Activated CD8-positive, alpha-beta memory T cell treated with anti-CD3 and anti-CD28 coated beads, Interleukin-2, amount 50 U/mL, for 24 hours (primary cell): ENCODE measurements at regions not wholly inside any gene's neighbourhood (a gene's known extent, or its start where the extent isn't known, plus 50 kb on each side); places are given as distances from the start of the nearest gene placed in this dataset.

Source experiments
- DNase-seq: peaks from one replicate; pipeline ENCODE4 v3.0.0-alpha.2; 2020; ENCODE audit errors: extremely low read depth

DNA sequence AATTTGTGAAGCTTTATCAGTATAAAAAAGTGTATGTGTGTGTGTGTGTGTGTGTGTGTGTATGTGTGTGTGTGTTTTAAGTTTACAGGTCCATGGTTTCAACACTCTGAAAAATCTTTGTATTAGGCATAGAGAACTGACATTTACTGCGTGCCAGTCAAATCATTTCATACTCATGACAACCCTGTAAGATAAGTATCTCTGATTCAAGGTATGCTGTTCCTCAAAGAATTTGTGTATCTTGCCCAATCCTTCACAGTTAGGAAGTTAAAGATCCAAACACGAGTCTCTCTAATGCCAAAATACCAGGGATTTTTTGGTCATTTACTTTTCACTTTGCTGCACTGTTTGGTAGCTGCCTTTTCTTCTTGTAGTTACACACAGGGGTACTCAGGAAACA, 1121.3 kb upstream of the AUTS2 start:
- no peak for DNase-seq

DNA sequence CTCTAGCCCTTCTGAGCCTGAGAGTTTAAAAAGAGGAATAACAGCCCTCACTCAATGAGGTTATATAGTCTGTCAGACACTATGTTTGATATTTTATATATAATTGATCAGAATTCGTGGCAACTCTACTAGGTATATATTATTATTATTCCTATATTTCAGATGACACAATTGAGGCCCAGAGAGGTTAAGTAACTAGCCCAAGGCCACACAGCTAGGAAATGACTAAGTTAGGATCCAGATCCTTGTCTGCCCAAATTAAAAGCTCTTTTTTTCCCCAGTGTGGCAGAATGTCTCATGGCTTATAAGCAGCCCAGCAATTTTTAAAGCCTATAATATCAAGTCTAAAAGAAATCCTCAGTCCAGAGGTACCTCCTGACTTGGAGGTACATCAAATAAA, 1119.9 kb upstream of the AUTS2 start:
- DNase-seq, result no peak

DNA sequence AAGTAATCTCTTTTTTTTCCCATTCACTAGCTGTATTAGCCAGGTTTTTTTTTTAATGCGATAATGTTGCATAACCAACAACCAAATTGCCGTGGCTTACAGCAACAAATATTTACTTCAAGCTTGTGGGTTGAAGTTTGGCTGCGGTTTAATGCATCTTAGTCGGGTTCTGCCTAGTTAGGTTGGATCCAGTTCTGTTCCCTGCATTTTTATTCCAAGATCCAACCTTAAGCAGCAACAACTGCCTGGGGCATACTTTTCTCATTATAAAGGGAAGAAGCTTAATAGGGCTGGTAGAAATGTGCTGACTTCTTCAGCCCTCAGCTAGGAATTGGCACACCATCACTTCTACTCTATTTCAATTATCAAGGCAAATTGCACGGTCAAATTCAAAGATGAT, 1115.5 kb upstream of the AUTS2 start:
- DNase-seq, result no peak

DNA sequence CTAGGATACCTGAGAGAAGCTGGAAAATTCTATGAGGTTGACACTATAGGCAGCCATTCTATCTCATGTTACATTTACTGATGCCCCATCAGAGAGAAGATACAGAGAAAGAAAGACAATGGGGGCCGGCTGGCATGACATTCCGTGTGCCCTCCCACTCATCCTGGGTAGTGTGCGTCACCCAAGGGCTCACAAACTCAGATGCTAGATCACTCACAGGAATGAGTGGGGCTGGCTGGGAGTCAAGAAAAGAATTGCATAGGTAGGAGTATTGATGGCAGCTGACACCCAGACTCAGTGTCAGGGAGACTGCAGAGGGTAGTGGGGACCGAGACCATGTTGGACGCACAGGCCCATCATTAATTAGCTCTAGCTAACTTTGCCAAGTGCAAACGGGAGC, 1113.5 kb upstream of the AUTS2 start:
- no peak for DNase-seq

DNA sequence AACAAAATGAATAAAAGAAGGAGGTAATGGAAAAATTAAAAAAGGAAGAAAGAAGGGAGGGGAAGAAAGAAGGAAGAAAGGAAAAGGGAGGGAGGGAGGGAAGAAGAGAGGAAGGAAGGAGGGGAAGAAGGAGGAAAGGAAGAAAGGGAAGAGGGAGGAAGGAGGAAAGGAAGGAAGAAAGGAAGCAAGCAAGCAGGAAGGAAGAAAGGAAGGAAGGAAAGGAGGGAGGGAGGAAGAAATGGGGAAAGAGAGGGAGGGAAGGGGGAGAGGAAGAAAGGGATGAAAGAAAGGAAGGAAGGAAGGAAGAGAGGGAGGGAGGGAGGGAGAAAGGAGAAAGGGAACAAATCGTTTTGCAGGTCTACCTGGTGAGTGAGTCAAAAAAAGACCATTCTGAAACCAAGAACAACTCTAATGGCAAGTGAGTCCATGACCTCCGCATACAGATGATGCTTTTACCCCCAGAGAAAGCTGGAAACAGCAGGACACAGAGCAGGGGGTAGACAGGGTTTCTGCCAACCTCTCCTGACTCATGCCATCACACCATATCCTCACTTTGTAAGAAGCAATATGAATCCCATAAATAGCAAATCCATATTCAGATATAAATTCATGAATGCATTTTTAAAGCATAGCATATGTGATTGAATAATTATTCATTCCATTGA, 1112.9 kb upstream of the AUTS2 start:
- DNase-seq, result no peak

DNA sequence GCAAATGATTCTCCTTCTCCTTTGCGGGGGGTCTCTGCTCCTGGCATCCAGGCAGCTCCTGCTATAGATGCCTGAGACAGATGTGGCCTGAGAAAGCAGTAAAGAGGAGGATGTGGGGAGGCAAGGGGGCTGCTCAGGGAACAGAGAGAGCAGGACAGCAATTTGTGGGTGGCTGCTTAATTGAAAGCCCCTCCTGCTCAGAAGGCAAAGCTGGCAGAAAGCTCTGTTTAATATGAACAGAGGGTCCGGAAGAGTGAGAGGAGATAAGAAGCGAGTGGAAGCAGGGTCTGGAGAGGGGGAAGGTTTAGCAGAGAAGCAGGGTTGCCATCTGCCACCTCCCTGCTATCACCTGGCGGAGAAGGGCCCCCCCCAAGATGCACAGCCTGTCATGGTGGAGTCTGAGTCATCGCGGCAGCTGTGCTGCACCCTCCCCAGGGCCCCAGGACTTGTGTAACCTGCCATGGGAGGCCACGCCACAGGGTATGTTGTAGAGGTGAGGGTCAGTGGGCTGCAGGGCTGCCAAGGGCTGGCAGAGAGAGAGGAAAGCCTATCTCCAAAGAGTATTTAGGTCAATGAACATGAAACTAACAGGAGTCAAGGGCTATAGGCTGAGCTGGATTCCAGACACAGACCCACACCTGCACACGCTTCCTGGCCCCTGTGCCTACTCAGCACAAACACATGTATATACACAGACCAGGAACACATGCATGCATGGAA, 1109.8 kb upstream of the AUTS2 start:
- no peak for DNase-seq

DNA sequence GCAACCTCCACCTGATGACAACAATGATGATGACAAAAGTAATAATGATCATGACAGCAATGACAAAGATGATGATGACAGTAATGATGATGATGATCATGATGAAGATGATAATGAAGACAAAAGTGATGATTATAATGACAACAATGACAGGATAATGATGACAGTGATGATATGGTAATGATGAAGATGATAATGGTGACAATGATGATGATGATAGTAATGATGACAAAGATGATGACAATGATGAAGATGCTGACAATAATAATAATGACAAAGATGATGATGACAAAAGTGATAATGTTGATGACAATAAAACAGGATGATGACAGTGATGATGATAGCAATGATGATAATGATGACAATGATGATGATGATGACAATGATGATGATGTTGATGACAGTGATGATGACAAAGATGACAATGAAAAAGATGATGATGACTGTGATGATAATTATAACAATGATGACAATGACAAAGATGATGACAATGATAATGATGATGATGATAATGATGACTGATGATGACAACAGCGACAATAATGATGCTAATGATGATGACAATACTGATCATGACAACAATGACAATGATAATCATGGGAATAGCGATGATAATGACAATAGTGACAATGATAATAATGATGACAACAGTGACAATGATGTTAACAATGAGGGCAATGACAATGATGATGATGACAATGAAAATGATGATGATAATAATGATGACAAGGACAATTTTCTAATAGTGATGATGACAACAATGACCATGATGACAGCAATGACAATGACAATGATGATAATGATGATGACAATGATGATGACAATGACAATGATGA, 1106.5 kb upstream of the AUTS2 start:
- no peak for DNase-seq

DNA sequence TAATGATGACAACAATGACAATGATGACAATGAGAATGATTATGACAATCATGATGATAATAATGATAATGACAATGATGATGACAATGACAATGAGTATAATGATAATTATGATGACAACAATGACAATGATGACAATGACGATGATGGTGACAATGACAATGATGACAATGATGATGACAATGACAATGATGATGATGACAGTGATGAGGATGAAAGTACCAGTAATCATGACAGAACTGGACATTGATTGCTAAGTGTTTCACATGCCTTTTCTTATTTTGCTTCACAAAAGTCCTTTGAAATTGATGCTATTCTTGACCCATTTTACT, 1106.0 kb upstream of the AUTS2 start:
- DNase-seq, result no peak

DNA sequence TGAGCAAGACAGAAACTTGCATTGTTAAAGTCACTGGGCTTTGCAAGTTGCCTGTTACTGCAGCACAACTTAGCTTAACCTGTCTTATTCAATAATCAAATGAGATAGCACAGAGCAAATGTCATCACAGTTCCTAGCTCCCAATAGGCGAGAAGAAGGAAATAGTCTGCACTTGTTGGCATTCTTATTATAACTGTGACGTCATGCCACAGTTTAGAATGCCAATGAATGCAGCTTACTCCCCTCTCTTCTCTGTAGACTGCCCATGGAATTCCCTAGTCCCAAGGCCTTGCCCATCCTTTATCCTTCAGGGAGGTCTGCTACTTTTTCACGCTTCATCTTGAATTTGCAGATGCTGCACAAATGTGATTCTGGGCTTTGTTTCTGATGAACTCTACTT, 1094.9 kb upstream of the AUTS2 start:
- no peak for DNase-seq

DNA sequence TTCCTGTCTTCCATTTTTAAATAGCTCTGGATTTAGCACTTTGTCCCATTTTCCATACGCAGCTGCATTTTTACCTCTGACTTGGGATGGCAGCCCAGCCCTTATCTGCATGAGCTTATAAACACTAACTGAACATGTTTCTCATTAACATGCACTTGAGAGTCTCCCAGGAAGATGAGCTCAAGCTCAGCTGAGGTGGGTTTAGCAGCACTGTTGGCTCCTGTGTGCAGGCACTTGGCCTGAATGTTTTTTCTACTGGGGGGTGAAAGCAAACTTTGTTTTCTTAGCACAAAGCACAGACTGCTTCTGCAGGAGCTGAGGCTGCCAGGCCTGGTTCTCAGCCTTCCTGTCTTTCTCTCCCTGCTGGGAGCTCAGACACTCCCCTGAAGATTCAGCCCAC, 1093.6 kb upstream of the AUTS2 start:
- DNase-seq, result no peak

DNA sequence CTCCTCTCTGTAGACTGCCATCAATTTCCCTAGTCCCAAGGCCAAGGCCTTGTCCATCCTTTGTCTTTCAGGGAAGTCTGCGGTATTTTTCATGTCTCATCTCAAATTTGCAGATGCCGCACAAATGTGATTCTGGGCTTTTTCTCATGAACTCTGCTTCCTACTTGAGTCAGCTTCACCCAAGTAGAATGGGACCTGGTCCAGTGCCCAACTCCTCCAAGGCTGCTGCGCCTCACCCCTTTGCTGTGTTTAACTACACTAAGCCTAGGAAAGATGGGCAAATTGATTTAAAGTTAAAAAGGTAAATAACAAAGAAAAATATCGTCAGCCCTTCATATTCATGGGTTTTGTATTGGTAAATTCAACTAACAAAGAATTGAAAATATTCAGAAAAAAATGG, 1092.6 kb upstream of the AUTS2 start:
- DNase-seq, result no peak

DNA sequence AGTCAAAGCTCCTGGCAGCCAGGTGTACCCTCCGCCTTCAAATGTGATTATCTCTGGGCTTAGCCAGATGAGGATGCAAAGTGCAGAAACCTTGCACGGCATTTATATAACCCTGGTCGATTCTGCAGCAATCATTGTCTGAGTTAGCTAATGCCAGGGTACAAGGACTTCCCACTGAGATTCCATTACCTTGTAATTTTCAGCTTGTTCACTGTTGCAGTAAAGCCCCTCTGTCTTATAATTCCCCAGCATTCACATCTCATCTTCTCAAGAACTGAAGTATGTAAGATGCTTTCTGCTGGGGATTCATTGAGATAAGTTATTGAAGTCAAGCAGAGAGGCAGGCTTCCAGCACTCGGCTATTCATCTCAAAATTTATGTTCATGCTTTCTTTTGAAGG, 1090.6 kb upstream of the AUTS2 start:
- no peak for DNase-seq

DNA sequence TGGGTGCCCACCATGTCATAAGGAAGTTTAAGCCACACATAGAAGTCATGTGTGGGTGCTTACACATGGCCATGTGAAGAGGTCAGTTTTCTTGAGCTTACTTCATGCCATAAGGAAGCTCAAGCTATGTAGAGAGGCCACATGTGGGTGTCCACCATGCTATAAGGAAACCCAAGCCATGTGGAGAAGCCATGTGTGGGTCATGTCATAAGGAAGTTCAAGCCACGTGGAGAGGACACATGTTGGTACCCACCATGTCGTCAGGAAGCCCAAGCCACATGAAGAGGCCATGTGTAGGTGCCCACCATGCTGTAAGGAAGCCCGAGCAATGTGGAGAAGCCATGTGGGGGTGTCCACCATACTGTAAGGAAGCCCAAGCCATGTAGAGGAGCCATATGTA, 1089.2 kb upstream of the AUTS2 start:
- DNase-seq, result no peak

DNA sequence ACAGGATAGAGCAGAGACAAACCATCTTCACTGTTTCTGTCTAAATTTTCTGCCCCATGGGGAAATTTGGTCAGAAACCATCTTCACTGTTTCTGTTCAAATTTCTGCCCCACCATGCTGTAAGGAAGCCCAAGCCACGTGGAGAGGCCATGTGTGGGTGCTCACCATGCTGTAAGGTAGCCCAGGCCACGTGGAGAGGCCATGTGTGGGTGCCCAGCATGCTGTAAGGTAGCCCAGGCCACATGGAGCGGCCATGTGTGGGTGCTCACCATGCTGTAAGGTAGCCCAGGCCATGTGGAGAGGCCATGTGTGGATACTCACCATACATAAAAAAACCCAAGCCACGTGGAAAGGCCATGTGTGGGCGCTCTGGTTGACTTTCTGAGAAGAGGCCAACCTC, 1088.7 kb upstream of the AUTS2 start:
- DNase-seq, result no peak

DNA sequence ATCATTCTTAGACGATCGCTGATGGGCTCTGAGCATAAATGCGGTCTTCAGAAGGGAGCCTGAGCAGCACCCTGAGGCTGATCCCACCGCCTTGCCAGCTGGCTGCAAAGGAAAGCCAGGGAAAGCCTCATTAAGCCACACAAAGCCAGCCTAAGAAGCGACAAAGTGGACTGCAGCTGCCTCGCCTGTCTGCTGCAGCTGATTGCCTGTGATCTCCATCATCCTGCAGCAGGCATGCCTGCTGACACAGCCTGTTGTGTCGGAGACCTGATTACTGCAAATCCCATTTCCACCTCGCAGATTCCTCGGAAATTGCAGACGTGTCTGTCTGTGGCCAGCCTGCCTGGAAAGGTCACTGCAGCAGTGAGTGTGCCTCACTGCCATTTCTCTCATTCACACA, 1087.0 kb upstream of the AUTS2 start:
- DNase-seq, result no peak

DNA sequence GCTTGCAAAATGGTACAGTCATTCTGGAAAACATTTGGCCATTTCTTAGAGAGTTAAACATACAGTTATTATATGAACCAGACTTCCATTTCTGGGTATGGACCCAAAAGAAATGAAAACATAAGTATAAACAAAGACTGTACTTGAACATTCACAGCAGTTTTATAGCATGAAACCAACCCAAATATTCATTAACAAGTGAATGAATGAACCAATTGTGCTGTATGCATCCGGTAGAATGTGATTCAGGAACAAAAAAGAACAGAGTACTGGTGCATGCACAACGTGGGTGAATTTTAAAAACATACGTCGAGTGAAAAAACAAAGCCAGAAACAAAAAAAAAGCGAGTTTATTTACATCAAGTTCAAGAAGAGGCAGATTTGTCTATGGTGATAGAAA, 1085.8 kb upstream of the AUTS2 start:
- DNase-seq, result no peak

DNA sequence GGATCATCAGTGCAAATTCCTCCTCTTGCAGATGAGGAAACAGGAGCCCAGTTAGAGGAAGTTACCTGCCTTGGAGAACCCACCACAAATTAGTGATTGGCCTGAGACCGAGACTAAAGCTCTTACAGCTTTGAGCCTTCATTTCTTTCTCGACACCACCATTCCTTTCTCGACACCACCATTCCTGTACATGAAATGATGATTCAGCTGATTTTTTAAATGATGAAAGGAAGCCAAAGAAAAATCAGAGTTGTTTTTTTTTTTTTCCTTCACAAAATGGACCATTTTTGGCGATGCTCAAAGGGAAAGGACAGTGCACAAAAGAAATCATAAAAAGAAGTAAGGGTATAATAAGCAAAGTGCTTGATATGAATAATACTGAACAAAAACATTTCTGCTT, 1080.2 kb upstream of the AUTS2 start:
- DNase-seq, result no peak

DNA sequence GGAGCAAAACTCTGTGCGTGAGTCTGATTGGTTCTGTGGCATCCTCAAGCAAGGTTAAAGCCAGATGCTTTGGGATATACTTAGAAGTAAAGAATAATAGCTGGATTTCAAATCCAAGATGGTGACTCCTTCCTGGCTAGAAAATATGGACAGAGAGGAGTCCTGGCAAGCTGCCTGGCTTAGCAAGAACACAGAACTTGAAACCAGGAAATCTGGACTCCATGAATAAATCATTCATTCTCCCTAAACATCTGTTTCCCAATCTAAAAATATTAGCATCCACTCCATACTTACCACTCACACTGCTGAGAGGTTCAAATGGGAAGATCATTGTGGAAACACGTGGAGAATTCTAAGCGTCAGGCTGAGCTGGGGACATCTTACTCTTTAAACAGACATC, 1074.1 kb upstream of the AUTS2 start:
- DNase-seq, result no peak

DNA sequence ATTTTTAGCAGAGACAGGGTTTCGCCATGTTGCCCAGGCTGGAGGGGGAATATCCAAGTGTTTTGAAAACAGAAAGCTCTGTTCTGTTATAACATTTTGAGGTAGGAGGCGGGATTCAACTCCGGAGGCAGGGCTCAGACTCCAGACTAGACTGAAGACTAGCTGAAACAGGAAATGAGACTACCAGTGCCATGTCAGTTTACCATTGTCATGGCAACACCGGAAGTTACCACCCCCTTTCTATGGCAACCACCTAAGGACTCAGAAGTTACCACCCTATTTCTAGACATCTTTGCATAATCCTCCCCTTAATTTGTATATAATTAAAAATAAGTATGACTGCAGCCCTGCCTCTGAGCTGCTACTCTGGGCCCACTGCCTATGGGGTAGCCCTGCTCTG, 1069.1 kb upstream of the AUTS2 start:
- no peak for DNase-seq

DNA sequence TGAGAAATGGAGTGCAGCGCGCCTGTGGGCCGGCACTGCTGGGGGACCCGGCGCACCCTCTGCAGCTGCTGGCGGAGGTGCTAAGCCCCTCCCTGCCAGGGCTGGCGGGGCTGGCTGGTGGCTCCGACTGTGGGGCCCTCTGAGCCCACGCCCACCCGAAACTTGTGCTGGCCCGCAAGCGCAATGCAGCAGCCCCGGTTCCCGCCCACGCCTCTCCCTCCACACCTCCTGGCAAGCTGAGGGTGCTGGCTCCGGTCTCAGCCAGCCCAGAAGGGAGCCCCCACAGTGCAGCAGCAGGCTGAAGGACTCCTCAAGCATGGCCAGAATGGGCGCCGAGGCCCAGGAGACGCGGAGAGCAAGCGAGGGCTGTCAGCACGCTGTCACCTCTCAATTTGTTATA, 1063.0 kb upstream of the AUTS2 start:
- DNase-seq, result no peak

DNA sequence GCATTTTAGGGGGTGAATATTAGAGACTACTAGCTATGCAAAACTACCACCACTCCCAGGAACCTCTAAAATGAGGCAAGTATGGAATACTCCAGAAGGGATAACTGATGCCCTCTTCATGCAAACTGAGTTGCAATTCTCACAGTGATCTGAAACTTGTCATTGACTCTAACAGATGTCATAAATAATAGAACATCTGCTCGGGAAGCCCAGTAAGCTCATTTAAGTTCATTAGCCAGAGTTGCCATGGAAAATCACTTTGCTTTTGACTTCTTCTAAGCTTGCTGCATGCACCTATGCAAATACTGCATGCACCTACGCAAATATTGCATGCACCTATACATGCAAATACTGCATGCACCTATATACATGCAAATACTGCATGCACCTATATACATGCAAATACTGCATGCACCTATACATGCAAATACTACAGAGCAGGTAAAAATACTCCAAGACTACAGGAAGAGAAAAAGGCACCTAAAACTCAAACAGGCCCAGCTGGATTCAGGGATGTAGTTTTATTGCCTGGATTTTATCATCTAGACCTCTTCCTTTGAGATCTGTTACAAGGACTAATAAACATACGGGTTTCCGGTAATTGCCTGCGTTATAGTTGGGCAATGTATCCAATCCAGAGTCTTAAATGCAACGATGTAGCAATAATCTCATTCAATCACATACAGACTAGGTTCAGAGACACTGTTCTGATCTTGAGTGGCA, 1061.1 kb upstream of the AUTS2 start:
- no peak for DNase-seq

DNA sequence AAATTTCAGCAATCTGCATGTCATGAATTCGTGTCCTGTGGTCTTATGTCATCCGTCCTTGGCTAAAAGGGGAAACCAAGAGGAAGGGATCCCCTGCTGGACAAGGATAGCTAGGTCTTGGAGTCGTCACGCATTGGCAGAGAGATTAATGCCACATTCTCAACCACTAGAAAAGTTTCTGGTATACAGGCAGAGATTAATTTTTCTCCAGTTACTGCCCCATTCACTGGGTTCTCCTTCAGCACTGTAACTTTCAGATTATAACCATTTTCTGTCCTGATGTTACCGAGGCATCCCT, 1060.6 kb upstream of the AUTS2 start:
- no peak for DNase-seq

DNA sequence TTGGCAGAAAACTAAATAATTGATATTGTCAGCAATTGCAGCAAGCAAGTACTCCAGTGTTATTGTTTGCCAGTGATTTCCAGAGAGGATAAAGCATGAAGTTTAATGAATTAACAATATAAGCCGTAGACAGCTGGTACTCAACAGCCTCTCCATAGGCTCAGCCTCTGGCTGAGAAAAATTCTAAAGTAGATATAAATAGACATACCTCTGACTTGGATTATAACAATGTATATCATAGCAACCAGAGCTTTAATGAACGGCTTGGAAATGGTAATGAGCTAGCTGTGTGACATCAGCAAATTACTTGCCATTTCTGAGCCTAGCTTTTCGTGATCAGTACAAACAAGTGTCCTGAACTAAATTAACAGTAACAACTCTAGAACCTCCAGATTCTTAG, 1055.4 kb upstream of the AUTS2 start:
- no peak for DNase-seq
